SK-N-SH treated with all-trans-retinoic acid at 6 μM for 48 hours (cell line): ENCODE measurements at regions not wholly inside any gene's neighbourhood (a gene's known extent, or its start where the extent isn't known, plus 50 kb on each side); places are given as distances from the start of the nearest gene placed in this dataset.
A peak's percentile ranks its signal among the peaks of the same experiment; 100 is the strongest.

Experiments used
- ATAC-seq: fragments of 200-7000 bp; cut with Tn5 transposase; 3 replicates; pipeline ENCODE4 v1.9.1; 2020; ENCODE audit warnings: mild to moderate bottlenecking, moderate library complexity
- ARNTL ChIP-seq: fragments of 450-650 bp; formaldehyde crosslinking; IDR thresholded peaks from 2 replicates; pipeline ENCODE4 v1.5.0; 2020; ENCODE audit warnings: low read depth, mild to moderate bottlenecking, moderate library complexity, borderline replicate concordance
- BACH2 ChIP-seq: fragments of 250-450 bp; sonication (Bioruptor Pico); IDR thresholded peaks from 2 replicates; pipeline ENCODE4 v1.9.0; 2021; ENCODE audit warnings: mild to moderate bottlenecking, borderline replicate concordance
- CSDC2 ChIP-seq: fragments of 250-450 bp; sonication (Bioruptor Pico); IDR thresholded peaks from 2 replicates; pipeline ENCODE4 v1.5.0; 2020; ENCODE audit warnings: mild to moderate bottlenecking, moderate library complexity
- ESRRG ChIP-seq: fragments of 250-450 bp; sonication (Bioruptor Pico); IDR thresholded peaks from 2 replicates; pipeline ENCODE4 v1.6.1; 2021; ENCODE audit warnings: mild to moderate bottlenecking
- GLIS3 ChIP-seq: fragments of 250-450 bp; sonication (Bioruptor Pico); IDR thresholded peaks from 2 replicates; pipeline ENCODE4 v1.5.0; 2020; ENCODE audit warnings: mild to moderate bottlenecking, moderate library complexity
- ISL1 ChIP-seq: fragments of 250-450 bp; sonication (Bioruptor Pico); IDR thresholded peaks from 2 replicates; pipeline ENCODE4 v2.1.2; 2022; ENCODE audit warnings: mild to moderate bottlenecking, moderate library complexity
- OSR1 ChIP-seq: fragments of 250-450 bp; sonication (Bioruptor Pico); IDR thresholded peaks from 2 replicates; pipeline ENCODE4 v1.8.0; 2022; ENCODE audit warnings: moderate library complexity, mild to moderate bottlenecking, inconsistent platforms
- SNAI2 ChIP-seq: fragments of 250-450 bp; sonication (Bioruptor Pico); IDR thresholded peaks from 2 replicates; pipeline ENCODE4 v1.5.0; 2020; ENCODE audit warnings: mild to moderate bottlenecking, moderate library complexity
- ZC3H10 ChIP-seq: fragments of 250-450 bp; sonication (Bioruptor Pico); IDR thresholded peaks from 2 replicates; pipeline ENCODE4 v1.5.1; 2021; ENCODE audit warnings: mild to moderate bottlenecking, moderate library complexity
- ZFP3 ChIP-seq: fragments of 250-450 bp; sonication (Bioruptor Pico); IDR thresholded peaks from 2 replicates; pipeline ENCODE4 v1.5.0; 2020; ENCODE audit warnings: mild to moderate bottlenecking, moderate library complexity
- ZNF565 ChIP-seq: fragments of 450-650 bp; formaldehyde crosslinking; conservative IDR thresholded peaks from 2 replicates; pipeline ENCODE4 v1.5.0; 2020; ENCODE audit warnings: low read depth, mild to moderate bottlenecking, moderate library complexity
- ZNF70 ChIP-seq: fragments of 450-650 bp; formaldehyde crosslinking; IDR thresholded peaks from 2 replicates; pipeline ENCODE4 v1.5.0; 2020; ENCODE audit warnings: mild to moderate bottlenecking, moderate library complexity
- ZNF8 ChIP-seq: fragments of 450-650 bp; formaldehyde crosslinking; IDR thresholded peaks from 2 replicates; pipeline ENCODE4 v1.5.0; 2020; ENCODE audit warnings: mild to moderate bottlenecking, moderate library complexity
- TF ChIP-seq, protein P1 (sequence below): fragments of 250-450 bp; sonication (Bioruptor Pico); IDR thresholded peaks from 2 replicates; pipeline ENCODE4 v1.5.1; 2020; ENCODE audit warnings: low read depth, mild to moderate bottlenecking, moderate library complexity
- TF ChIP-seq, protein P2 (sequence below): fragments of 250-450 bp; sonication (Bioruptor Pico); IDR thresholded peaks from 2 replicates; pipeline ENCODE4 v1.5.0; 2020; ENCODE audit warnings: mild to moderate bottlenecking, moderate library complexity
- TF ChIP-seq, protein P3 (sequence below): fragments of 250-450 bp; sonication (Bioruptor Pico); IDR thresholded peaks from 2 replicates; pipeline ENCODE4 v1.8.0; 2020; ENCODE audit warnings: mild to moderate bottlenecking, moderate library complexity, borderline replicate concordance
- TF ChIP-seq, protein P4 (sequence below): fragments of 250-450 bp; sonication (Bioruptor Pico); IDR thresholded peaks from 2 replicates; pipeline ENCODE4 v1.8.0; 2021; ENCODE audit warnings: low read depth, mild to moderate bottlenecking, moderate library complexity, borderline replicate concordance

DNA sequence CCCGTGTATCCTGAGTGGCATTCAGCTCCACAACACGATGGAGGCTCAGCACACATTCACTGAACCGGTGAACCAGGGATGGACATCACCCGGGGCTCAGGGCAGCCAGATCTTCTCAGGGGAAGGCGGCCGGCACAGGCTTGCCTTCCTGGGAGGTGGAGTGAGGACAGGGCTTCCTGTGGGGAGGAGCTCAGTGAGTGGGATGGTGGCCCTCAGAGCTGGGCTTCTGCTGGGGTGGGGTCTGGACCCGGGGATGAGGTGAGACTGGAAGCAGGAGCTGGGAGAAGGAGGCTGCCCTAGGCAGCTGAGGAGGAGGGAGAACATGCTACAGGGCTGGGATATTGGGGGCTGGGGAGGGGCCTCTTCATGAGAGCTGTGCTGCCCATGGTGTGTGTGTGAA lies 58.5 kb upstream of the PRR23E start:
- TF ChIP-seq, protein P1, sequence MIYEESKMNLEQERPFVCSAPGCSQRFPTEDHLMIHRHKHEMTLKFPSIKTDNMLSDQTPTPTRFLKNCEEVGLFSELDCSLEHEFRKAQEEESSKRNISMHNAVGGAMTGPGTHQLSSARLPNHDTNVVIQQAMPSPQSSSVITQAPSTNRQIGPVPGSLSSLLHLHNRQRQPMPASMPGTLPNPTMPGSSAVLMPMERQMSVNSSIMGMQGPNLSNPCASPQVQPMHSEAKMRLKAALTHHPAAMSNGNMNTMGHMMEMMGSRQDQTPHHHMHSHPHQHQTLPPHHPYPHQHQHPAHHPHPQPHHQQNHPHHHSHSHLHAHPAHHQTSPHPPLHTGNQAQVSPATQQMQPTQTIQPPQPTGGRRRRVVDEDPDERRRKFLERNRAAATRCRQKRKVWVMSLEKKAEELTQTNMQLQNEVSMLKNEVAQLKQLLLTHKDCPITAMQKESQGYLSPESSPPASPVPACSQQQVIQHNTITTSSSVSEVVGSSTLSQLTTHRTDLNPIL (CRISPR knock-in tag) = no peak
- TF ChIP-seq ZC3H10 (no peak), CSDC2 (CRISPR knock-in tag) (no peak)
- TF ChIP-seq, protein P2, sequence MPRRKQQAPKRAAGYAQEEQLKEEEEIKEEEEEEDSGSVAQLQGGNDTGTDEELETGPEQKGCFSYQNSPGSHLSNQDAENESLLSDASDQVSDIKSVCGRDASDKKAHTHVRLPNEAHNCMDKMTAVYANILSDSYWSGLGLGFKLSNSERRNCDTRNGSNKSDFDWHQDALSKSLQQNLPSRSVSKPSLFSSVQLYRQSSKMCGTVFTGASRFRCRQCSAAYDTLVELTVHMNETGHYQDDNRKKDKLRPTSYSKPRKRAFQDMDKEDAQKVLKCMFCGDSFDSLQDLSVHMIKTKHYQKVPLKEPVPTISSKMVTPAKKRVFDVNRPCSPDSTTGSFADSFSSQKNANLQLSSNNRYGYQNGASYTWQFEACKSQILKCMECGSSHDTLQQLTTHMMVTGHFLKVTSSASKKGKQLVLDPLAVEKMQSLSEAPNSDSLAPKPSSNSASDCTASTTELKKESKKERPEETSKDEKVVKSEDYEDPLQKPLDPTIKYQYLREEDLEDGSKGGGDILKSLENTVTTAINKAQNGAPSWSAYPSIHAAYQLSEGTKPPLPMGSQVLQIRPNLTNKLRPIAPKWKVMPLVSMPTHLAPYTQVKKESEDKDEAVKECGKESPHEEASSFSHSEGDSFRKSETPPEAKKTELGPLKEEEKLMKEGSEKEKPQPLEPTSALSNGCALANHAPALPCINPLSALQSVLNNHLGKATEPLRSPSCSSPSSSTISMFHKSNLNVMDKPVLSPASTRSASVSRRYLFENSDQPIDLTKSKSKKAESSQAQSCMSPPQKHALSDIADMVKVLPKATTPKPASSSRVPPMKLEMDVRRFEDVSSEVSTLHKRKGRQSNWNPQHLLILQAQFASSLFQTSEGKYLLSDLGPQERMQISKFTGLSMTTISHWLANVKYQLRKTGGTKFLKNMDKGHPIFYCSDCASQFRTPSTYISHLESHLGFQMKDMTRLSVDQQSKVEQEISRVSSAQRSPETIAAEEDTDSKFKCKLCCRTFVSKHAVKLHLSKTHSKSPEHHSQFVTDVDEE = no peak
- TF ChIP-seq, all 23 proteins: peak for 0
- ATAC-seq = no peak

GRCh38 chr3:127134887-127135240 lies 58.1 kb upstream of the PRR23E start:
- ATAC-seq = no peak
- TF ChIP-seq, protein P3, sequence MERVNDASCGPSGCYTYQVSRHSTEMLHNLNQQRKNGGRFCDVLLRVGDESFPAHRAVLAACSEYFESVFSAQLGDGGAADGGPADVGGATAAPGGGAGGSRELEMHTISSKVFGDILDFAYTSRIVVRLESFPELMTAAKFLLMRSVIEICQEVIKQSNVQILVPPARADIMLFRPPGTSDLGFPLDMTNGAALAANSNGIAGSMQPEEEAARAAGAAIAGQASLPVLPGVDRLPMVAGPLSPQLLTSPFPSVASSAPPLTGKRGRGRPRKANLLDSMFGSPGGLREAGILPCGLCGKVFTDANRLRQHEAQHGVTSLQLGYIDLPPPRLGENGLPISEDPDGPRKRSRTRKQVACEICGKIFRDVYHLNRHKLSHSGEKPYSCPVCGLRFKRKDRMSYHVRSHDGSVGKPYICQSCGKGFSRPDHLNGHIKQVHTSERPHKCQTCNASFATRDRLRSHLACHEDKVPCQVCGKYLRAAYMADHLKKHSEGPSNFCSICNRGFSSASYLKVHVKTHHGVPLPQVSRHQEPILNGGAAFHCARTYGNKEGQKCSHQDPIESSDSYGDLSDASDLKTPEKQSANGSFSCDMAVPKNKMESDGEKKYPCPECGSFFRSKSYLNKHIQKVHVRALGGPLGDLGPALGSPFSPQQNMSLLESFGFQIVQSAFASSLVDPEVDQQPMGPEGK (CRISPR knock-in tag) = no peak
- TF ChIP-seq ZNF565 (no peak), ESRRG (CRISPR knock-in tag) (no peak), SNAI2 (CRISPR knock-in tag) (no peak)
- TF ChIP-seq, all 23 proteins: peak for 0

DNA sequence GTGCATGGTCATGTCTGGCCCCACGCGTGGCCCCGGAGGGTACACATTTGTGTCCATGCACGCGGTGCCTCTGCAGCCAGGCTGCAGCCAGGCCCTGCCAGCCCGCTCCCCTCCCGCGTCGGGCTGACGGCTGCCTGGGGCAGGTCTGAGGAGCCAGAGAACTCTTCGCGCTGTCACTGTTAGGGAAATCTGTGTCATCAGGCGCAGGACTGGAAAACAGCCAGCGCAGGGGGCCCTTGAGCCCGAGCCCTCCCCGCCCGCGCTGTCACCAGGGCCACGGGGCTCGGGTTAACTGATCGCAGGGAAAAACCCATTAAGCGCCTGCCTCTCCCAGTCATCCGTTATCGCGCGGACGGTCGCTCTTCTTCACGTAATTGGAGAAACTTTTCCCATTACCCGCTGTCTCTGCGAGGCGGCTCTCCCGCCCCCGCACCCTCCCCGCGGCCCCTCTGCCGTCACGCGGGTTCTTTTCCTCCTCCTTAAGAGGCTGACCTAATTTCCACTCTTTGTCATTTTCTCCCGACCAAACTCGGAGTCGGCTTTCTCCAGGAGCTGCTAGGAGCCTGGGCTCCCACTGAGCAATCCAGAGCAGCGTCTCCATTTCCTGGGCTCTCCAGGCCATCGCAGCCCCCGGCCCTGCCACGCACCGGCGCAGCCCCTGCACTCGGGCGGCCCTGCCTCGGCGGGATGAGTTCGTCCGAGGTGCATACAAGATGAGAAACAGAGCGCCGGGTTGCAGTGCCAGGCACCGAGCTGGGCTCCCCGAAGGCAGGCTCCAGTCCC lies 57.5 kb upstream of the PRR23E start:
- peak; percentile 77 for ATAC-seq
- TF ChIP-seq ZNF565 (no peak), CSDC2 (CRISPR knock-in tag) (no peak), OSR1 (CRISPR knock-in tag) (no peak), GLIS3 (CRISPR knock-in tag) (no peak), ARNTL (CRISPR knock-in tag) (no peak), BACH2 (CRISPR knock-in tag) (no peak), ZC3H10 (no peak), ZFP3 (no peak), ZNF8 (CRISPR knock-in tag) (no peak), ISL1 (CRISPR knock-in tag) (no peak), ZNF70 (no peak)
- TF ChIP-seq, protein P2 = no peak
- TF ChIP-seq, protein P4, sequence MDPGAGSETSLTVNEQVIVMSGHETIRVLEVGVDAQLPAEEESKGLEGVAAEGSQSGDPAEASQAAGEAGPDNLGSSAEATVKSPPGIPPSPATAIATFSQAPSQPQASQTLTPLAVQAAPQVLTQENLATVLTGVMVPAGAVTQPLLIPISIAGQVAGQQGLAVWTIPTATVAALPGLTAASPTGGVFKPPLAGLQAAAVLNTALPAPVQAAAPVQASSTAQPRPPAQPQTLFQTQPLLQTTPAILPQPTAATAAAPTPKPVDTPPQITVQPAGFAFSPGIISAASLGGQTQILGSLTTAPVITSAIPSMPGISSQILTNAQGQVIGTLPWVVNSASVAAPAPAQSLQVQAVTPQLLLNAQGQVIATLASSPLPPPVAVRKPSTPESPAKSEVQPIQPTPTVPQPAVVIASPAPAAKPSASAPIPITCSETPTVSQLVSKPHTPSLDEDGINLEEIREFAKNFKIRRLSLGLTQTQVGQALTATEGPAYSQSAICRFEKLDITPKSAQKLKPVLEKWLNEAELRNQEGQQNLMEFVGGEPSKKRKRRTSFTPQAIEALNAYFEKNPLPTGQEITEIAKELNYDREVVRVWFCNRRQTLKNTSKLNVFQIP (CRISPR knock-in tag) = no peak
- TF ChIP-seq, protein P3 (CRISPR knock-in tag) = no peak
- TF ChIP-seq, all 23 proteins: peak for 0
